Neutrophil (primary cell): ENCODE measurements at regions not wholly inside any gene's neighbourhood (a gene's known extent, or its start where the extent isn't known, plus 50 kb on each side); places are given as distances from the start of the nearest gene placed in this dataset.
"Not testable (repeated sequence)": the region's sequence is repeated elsewhere in the genome, so short reads cannot be mapped to it uniquely, and the experiment has no call there.

Source experiments
- H3K27ac ChIP-seq: fragments of 200-600 bp; sonication (generic); 2 replicates; pipeline ENCODE4 v1.5.1; 2016; ENCODE audit warnings: mild to moderate bottlenecking, moderate library complexity
- H3K27me3 ChIP-seq: fragments of 200-600 bp; sonication (generic); 2 replicates; pipeline ENCODE4 v1.6.0; 2016; ENCODE audit warnings: mild to moderate bottlenecking
- H3K36me3 ChIP-seq: fragments of 200-600 bp; sonication (generic); 2 replicates; pipeline ENCODE4 v1.5.1; 2017
- H3K4me1 ChIP-seq, 2 experiments: fragments of 200-600 bp in 1 of 2; sonication (generic) in 1 of 2; 1 replicate in 1 of 2; 2 replicates in 1 of 2; pipeline versions ENCODE4 v1.5.1 to v1.6.1; 2013 to 2016; ENCODE audit warnings: low read depth in 1 of 2, low read length in 1 of 2, mild to moderate bottlenecking in 1 of 2, moderate library complexity in 1 of 2; ENCODE audit not compliant: control insufficient read depth in 1 of 2, insufficient read depth in 1 of 2
- H3K4me3 ChIP-seq, 2 experiments: fragments of 200-600 bp in 1 of 2; sonication (generic) in 1 of 2; 1 replicate in 1 of 2; 2 replicates in 1 of 2; pipeline ENCODE4 v1.5.1; 2013 to 2016; ENCODE audit warnings: low read depth in 1 of 2, low read length in 1 of 2, mild to moderate bottlenecking in 1 of 2, moderate library complexity in 1 of 2
- H3K9me3 ChIP-seq: fragments of 200-600 bp; sonication (generic); 2 replicates; pipeline ENCODE4 v1.5.1; 2016
- CTCF ChIP-seq: fragments of 200-600 bp; sonication (generic); IDR thresholded peaks from 2 replicates; pipeline ENCODE4 v1.5.1; 2016; ENCODE audit warnings: antibody characterized with exemption

- no peak for TF ChIP-seq CTCF
- no peaks in the 10 kb centered on the region for H3K27me3 ChIP-seq
- no peaks in the 10 kb centered on the region for H3K4me1 ChIP-seq
- no peak overlapping the region for H3K27ac ChIP-seq
- no peak overlapping the region for H3K4me3 ChIP-seq
- H3K9me3 ChIP-seq: no peaks in the 10 kb centered on the region
- H3K36me3 ChIP-seq: no peaks in the 10 kb centered on the region
Measured at GRCh38 chr4:115219862-115220261, 106.4 kb upstream of the NDST4 start.

- TF ChIP-seq CTCF: no peak
- no peak overlapping the region for H3K27ac ChIP-seq
- H3K27me3 ChIP-seq: no peaks in the 10 kb centered on the region
- no peaks in the 10 kb centered on the region for H3K4me1 ChIP-seq
- H3K9me3 ChIP-seq: no peaks in the 10 kb centered on the region
- no peak overlapping the region for H3K4me3 ChIP-seq
- H3K36me3 ChIP-seq: no peaks in the 10 kb centered on the region
Measured at GRCh38 chr4:115219315-115219860, 106.0 kb upstream of the NDST4 start.

GRCh38 chr4:115215935-115216334, 102.5 kb upstream of the NDST4 start:
- Histone ChIP-seq H3K9me3 (no peaks in the 10 kb centered on the region), H3K27ac (no peak overlapping the region), H3K36me3 (no peaks in the 10 kb centered on the region), H3K4me3 (no peak overlapping the region), H3K4me1 (no peaks in the 10 kb centered on the region), H3K27me3 (no peaks in the 10 kb centered on the region)
- no peak for TF ChIP-seq CTCF

GRCh38 chr4:115213716-115214115, 100.3 kb upstream of the NDST4 start:
- H3K36me3 ChIP-seq: no peaks in the 10 kb centered on the region
- H3K4me3 ChIP-seq: no peak overlapping the region
- H3K9me3 ChIP-seq: no peaks in the 10 kb centered on the region
- no peaks in the 10 kb centered on the region for H3K4me1 ChIP-seq
- no peaks in the 10 kb centered on the region for H3K27me3 ChIP-seq
- no peak overlapping the region for H3K27ac ChIP-seq
- TF ChIP-seq CTCF: no peak

GRCh38 chr4:115201042-115201330, 87.6 kb upstream of the NDST4 start:
- Histone ChIP-seq H3K9me3 (no peaks in the 10 kb centered on the region), H3K4me3 (no peak overlapping the region), H3K27me3 (no peaks in the 10 kb centered on the region), H3K27ac (no peak overlapping the region), H3K36me3 (no peaks in the 10 kb centered on the region), H3K4me1 (no peaks in the 10 kb centered on the region)
- no peak for TF ChIP-seq CTCF

GRCh38 chr4:115200201-115201041, 87.0 kb upstream of the NDST4 start:
- H3K4me3 ChIP-seq, H3K36me3 ChIP-seq, H3K9me3 ChIP-seq, H3K27ac ChIP-seq, H3K4me1 ChIP-seq, H3K27me3 ChIP-seq: not testable (repeated sequence)

- not testable (repeated sequence) for H3K27me3 ChIP-seq, H3K4me3 ChIP-seq, H3K36me3 ChIP-seq, H3K9me3 ChIP-seq, H3K27ac ChIP-seq, H3K4me1 ChIP-seq
Measured at GRCh38 chr4:115194612-115195011, 81.2 kb upstream of the NDST4 start.
